ENCODE measurements at regions not wholly inside any gene's neighbourhood (a gene's known extent, or its start where the extent isn't known, plus 50 kb on each side); places are given as distances from the start of the nearest gene placed in this dataset.

DNA sequence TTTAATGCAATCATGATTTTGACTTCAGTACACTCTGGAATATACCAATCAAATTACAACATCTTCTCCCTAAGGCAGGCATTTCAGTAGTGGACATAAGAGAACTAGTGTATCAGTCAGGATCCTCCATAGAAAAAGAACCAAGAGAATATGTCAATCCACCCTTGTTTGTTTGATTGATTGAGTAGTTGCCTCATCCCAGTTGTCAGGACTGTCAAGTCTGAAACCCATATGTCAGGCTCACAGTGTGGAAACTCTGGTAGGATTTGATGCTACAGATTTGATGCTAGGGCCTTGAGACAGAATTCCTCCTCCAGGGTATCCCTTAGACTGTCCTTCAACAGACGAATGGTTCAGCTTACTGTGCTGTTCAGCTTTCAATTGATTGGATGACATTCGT lies 375.0 kb downstream of the ETS1 start:
- no peak for ATAC-seq
- no peak overlapping the region for H3K4me3 ChIP-seq
- no peak for DNase-seq (ENCODE audit: low spot score)
- H3K27ac ChIP-seq (ENCODE audit: low read depth) = no peak overlapping the region
- H4K20me1 ChIP-seq (replicated peaks; ENCODE audit: insufficient read depth) = no peaks in the 10 kb centered on the region
- H3K4me1 Mint-ChIP-seq = no peaks in the 10 kb centered on the region; the same call in 2 of the 3 replicates
- no peaks in the 10 kb centered on the region for H3K79me2 ChIP-seq (replicated peaks; ENCODE audit: insufficient read depth)
- H3K4me2 ChIP-seq = no peak overlapping the region
- no peak overlapping the region for H3K4me3 Mint-ChIP-seq
- H3K27ac Mint-ChIP-seq = no peak overlapping the region
- no peak overlapping the region for H2AFZ ChIP-seq
- H3K4me1 ChIP-seq (ENCODE audit: insufficient read depth) = no peaks in the 10 kb centered on the region
- H3K9me2 ChIP-seq (ENCODE audit: insufficient read depth) = peaks cover 9% of the 10 kb centered on the region; the same call in 1 of the 2 replicates
- H3K36me3 Mint-ChIP-seq (ENCODE audit: low read depth) = peaks cover 22% of the 10 kb centered on the region; the same call in 2 of the 3 replicates
- H3K27me3 Mint-ChIP-seq (ENCODE audit: insufficient read depth, low read depth, poor library complexity) = peaks cover 3% of the 10 kb centered on the region
- H3K9me3 Mint-ChIP-seq = peaks cover 28% of the 10 kb centered on the region
- H3F3A ChIP-seq (replicated peaks; ENCODE audit: low read depth) = no peaks in the 10 kb centered on the region
- TF ChIP-seq, protein P1, sequence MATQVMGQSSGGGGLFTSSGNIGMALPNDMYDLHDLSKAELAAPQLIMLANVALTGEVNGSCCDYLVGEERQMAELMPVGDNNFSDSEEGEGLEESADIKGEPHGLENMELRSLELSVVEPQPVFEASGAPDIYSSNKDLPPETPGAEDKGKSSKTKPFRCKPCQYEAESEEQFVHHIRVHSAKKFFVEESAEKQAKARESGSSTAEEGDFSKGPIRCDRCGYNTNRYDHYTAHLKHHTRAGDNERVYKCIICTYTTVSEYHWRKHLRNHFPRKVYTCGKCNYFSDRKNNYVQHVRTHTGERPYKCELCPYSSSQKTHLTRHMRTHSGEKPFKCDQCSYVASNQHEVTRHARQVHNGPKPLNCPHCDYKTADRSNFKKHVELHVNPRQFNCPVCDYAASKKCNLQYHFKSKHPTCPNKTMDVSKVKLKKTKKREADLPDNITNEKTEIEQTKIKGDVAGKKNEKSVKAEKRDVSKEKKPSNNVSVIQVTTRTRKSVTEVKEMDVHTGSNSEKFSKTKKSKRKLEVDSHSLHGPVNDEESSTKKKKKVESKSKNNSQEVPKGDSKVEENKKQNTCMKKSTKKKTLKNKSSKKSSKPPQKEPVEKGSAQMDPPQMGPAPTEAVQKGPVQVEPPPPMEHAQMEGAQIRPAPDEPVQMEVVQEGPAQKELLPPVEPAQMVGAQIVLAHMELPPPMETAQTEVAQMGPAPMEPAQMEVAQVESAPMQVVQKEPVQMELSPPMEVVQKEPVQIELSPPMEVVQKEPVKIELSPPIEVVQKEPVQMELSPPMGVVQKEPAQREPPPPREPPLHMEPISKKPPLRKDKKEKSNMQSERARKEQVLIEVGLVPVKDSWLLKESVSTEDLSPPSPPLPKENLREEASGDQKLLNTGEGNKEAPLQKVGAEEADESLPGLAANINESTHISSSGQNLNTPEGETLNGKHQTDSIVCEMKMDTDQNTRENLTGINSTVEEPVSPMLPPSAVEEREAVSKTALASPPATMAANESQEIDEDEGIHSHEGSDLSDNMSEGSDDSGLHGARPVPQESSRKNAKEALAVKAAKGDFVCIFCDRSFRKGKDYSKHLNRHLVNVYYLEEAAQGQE (IDR thresholded peaks at IDR 0.05; ENCODE audit: unreplicated experiment) = no peak
- TF ChIP-seq POLR2AphosphoS5 (IDR thresholded peaks at IDR 0.05; ENCODE audit: low read depth) (no peak), NANOG (IDR thresholded peaks at IDR 0.05; ENCODE audit: borderline replicate concordance) (no peak), CREB1 (CRISPR knock-in tag; IDR thresholded peaks at IDR 0.05; ENCODE audit: low read depth) (no peak), EZH2phosphoT487 (IDR thresholded peaks at IDR 0.05; ENCODE audit: unreplicated experiment) (no peak), ZNF331 (CRISPR knock-in tag; IDR thresholded peaks at IDR 0.05; ENCODE audit: low read depth) (no peak), JUNB (IDR thresholded peaks at IDR 0.05; ENCODE audit: unreplicated experiment) (no peak), EZH2 (IDR thresholded peaks at IDR 0.05; ENCODE audit: low read depth, unreplicated experiment) (no peak), ZNF114 (CRISPR knock-in tag; IDR thresholded peaks at IDR 0.05) (no peak), STAT1 (IDR thresholded peaks at IDR 0.05; ENCODE audit: unreplicated experiment) (no peak)
- TF ChIP-seq, protein P2, sequence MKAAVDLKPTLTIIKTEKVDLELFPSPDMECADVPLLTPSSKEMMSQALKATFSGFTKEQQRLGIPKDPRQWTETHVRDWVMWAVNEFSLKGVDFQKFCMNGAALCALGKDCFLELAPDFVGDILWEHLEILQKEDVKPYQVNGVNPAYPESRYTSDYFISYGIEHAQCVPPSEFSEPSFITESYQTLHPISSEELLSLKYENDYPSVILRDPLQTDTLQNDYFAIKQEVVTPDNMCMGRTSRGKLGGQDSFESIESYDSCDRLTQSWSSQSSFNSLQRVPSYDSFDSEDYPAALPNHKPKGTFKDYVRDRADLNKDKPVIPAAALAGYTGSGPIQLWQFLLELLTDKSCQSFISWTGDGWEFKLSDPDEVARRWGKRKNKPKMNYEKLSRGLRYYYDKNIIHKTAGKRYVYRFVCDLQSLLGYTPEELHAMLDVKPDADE (IDR thresholded peaks at IDR 0.05) = no peak
- TF ChIP-seq, protein P3, sequence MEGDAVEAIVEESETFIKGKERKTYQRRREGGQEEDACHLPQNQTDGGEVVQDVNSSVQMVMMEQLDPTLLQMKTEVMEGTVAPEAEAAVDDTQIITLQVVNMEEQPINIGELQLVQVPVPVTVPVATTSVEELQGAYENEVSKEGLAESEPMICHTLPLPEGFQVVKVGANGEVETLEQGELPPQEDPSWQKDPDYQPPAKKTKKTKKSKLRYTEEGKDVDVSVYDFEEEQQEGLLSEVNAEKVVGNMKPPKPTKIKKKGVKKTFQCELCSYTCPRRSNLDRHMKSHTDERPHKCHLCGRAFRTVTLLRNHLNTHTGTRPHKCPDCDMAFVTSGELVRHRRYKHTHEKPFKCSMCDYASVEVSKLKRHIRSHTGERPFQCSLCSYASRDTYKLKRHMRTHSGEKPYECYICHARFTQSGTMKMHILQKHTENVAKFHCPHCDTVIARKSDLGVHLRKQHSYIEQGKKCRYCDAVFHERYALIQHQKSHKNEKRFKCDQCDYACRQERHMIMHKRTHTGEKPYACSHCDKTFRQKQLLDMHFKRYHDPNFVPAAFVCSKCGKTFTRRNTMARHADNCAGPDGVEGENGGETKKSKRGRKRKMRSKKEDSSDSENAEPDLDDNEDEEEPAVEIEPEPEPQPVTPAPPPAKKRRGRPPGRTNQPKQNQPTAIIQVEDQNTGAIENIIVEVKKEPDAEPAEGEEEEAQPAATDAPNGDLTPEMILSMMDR (conservative IDR thresholded peaks at IDR 0.05; ENCODE audit: low read depth in 2 of 2) = no peak
- H3K27me3 ChIP-seq (ENCODE audit: insufficient read depth) = no peaks in the 10 kb centered on the region
- no peaks in the 10 kb centered on the region for H3K36me3 ChIP-seq (ENCODE audit: insufficient read depth)

Measured in GM23338 (cell line).